DND-41 (cell line): ENCODE measurements at regions not wholly inside any gene's neighbourhood (a gene's known extent, or its start where the extent isn't known, plus 50 kb on each side); places are given as distances from the start of the nearest gene placed in this dataset.

ENCODE experiments used
- CTCF ChIP-seq: IDR thresholded peaks from 2 replicates; pipeline ENCODE4 v1.5.1; 2012; ENCODE audit warnings: borderline replicate concordance, low read length, moderate library complexity, mild to moderate bottlenecking; ENCODE audit not compliant: poor library complexity, severe bottlenecking; ENCODE audit errors: extremely low read depth
- EZH2 ChIP-seq: IDR thresholded peaks from 3 replicates; pipeline ENCODE4 v1.6.1; 2012; ENCODE audit warnings: borderline replicate concordance, low read depth, mild to moderate bottlenecking, moderate library complexity, low read length, inconsistent platforms; ENCODE audit not compliant: severe bottlenecking

- TF ChIP-seq CTCF (no peak), EZH2 (no peak)
These were observed 274.9 kb downstream of the CDH11 start for GRCh38 chr16:64846966-64847365.
